Peyer's patch (tissue), 4 donors: ENCODE measurements at regions not wholly inside any gene's neighbourhood (a gene's known extent, or its start where the extent isn't known, plus 50 kb on each side); places are given as distances from the start of the nearest gene placed in this dataset.
"Not testable (repeated sequence)": the region's sequence is repeated elsewhere in the genome, so short reads cannot be mapped to it uniquely, and the experiment has no call there.

ENCODE experiments used
- DNase-seq, 3 donors: peaks; one replicate each; pipeline ENCODE4 v3.0.0-alpha.2; 2017 to 2019
- H3K27ac ChIP-seq, 4 donors: fragments of 200-600 bp; sonication (generic); one replicate each; pipeline ENCODE4 v1.5.1; 2016 to 2019
- H3K27me3 ChIP-seq, 2 donors: fragments of 200-600 bp; sonication (generic); one replicate each; pipeline ENCODE4 v1.5.1; 2019
- H3K36me3 ChIP-seq, 3 donors: fragments of 200-600 bp; sonication (generic); one replicate each; pipeline ENCODE4 v1.5.1; 2016 to 2019
- H3K4me1 ChIP-seq, 4 donors: fragments of 200-600 bp; sonication (generic); one replicate each; pipeline ENCODE4 v1.5.1; 2016 to 2019
- H3K4me3 ChIP-seq, 4 donors: fragments of 200-600 bp; sonication (generic); 1 replicate in 3 of 4; 2 replicates in 1 of 4; pipeline ENCODE4 v1.5.1; 2016 to 2019; ENCODE audit warnings: mild to moderate bottlenecking in 1 of 4
- H3K9me3 ChIP-seq, 4 donors: fragments of 200-600 bp; sonication (generic); one replicate each; pipeline ENCODE4 v1.5.1; 2016 to 2019; ENCODE audit warnings: mild to moderate bottlenecking in 1 of 4
- CTCF ChIP-seq, 6 experiments: fragments of 450-650 bp in 4 of 6; fragments of 200-600 bp in 2 of 6; sonication (generic) in 1 of 6; IDR thresholded peaks; one replicate each; pipeline ENCODE4 v1.5.1; 2017 to 2019; ENCODE audit warnings: antibody characterized with exemption in 6 of 6, mild to moderate bottlenecking in 3 of 6, moderate library complexity in 1 of 6
- POLR2A ChIP-seq, 2 donors: fragments of 450-650 bp; IDR thresholded peaks; one replicate each; pipeline ENCODE4 v1.5.1; 2017; ENCODE audit warnings: antibody characterized with exemption in 2 of 2, mild to moderate bottlenecking in 2 of 2, moderate library complexity in 2 of 2

- TF ChIP-seq CTCF (IDR thresholded peaks at IDR 0.05) = no peak
- no peak for TF ChIP-seq POLR2A (IDR thresholded peaks at IDR 0.05)
- DNase-seq = no peak
- Histone ChIP-seq H3K27ac (no peak overlapping the region), H3K4me1 (no peaks in the 10 kb centered on the region), H3K9me3 (no peaks in the 10 kb centered on the region), H3K36me3 (no peaks in the 10 kb centered on the region), H3K27me3 (no peaks in the 10 kb centered on the region), H3K4me3 (no peak overlapping the region)
Observed at GRCh38 chr6:15741405-15741804, 78.6 kb upstream of the DTNBP1 start.

GRCh38 chr6:15739867-15740266, 77.0 kb upstream of the DTNBP1 start:
- no peak overlapping the region for H3K4me3 ChIP-seq
- no peak for TF ChIP-seq POLR2A (IDR thresholded peaks at IDR 0.05)
- no peak for TF ChIP-seq CTCF (IDR thresholded peaks at IDR 0.05)
- no peak overlapping the region for H3K27ac ChIP-seq
- H3K27me3 ChIP-seq = no peaks in the 10 kb centered on the region
- H3K9me3 ChIP-seq = no peaks in the 10 kb centered on the region
- no peak for DNase-seq
- H3K36me3 ChIP-seq = no peaks in the 10 kb centered on the region
- H3K4me1 ChIP-seq = peaks cover 0 to 2% (median 0%) of the 10 kb centered on the region in 4 donors

GRCh38 chr6:15739353-15739752, 76.5 kb upstream of the DTNBP1 start:
- H3K4me1 ChIP-seq = peaks cover 0 to 2% (median 0%) of the 10 kb centered on the region in 4 donors
- TF ChIP-seq CTCF (IDR thresholded peaks at IDR 0.05) = no peak
- no peak for TF ChIP-seq POLR2A (IDR thresholded peaks at IDR 0.05)
- no peak for DNase-seq

DNA sequence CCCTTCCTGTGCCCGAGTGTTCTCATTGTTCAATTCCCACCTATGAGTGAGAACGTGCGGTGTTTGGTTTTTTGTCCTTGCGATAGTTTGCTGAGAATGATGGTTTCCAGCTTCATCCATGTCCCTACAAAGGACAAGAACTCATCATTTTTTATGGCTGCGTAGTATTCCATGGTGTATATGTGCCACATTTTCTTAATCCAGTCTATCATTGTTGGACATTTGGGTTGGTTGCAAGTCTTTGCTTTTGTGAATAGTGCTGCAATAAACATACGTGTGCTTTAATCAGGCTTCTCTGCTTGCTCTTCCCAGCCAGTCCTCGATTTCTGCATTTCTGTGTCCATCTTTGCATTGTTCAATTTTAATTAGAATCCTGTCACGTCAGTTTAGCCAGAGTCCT, 75.4 kb upstream of the DTNBP1 start:
- H3K36me3 ChIP-seq, H3K4me3 ChIP-seq, H3K27ac ChIP-seq: not testable (repeated sequence)

More at GRCh38 chr6:15739353-15739752, 76.5 kb upstream of the DTNBP1 start:
- H3K27ac ChIP-seq = no peak overlapping the region
- no peaks in the 10 kb centered on the region for H3K36me3 ChIP-seq
- H3K9me3 ChIP-seq = no peaks in the 10 kb centered on the region
- H3K4me3 ChIP-seq = no peak overlapping the region
- no peaks in the 10 kb centered on the region for H3K27me3 ChIP-seq

GRCh38 chr6:15736297-15736696, 73.5 kb upstream of the DTNBP1 start:
- no peaks in the 10 kb centered on the region for H3K27me3 ChIP-seq
- no peaks in the 10 kb centered on the region for H3K36me3 ChIP-seq
- no peak overlapping the region for H3K4me3 ChIP-seq
- no peak overlapping the region for H3K27ac ChIP-seq
- H3K9me3 ChIP-seq = no peaks in the 10 kb centered on the region
- peaks cover 0 to 2% (median 0%) of the 10 kb centered on the region in 4 donors for H3K4me1 ChIP-seq
- no peak for TF ChIP-seq CTCF (IDR thresholded peaks at IDR 0.05)
- TF ChIP-seq POLR2A (IDR thresholded peaks at IDR 0.05) = no peak
- DNase-seq = no peak

More for the DNA sequence above, 75.4 kb upstream of the DTNBP1 start:
- not testable (repeated sequence) for H3K27me3 ChIP-seq, H3K9me3 ChIP-seq, DNase-seq, H3K4me1 ChIP-seq

DNA sequence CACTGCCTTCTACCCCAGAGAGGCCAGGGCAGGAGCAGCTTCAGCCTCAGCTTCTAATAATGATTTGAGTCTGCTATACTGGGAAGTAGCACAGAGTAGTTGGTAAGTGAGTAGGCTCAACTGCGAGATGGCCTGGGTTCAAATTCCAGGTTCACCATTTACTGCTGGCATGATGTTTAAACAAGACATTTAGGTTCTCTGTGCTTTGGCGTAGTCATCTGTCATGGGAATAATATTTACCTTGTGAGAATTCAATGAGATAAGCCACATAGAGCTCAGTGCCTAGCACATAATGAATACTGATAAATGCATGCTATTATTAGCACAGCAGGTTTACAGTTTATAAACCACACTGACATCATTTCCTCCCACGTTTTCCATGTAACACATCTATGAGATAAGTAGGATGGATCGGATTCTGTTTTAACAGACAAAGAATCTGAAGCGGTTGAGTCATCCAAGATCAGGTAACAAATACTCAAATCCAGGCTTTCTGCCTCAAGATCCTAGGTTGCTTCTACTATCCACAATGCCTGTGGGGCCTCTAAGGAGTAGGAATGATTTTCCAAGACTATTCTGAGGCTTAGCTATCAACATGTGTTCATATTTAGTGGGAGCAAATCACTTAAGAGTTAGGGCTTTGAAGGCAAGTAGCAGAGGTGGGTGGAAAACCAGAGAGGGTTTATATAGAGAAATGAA, 72.9 kb upstream of the DTNBP1 start:
- Histone ChIP-seq H3K27me3 (no peaks in the 10 kb centered on the region), H3K27ac (no peak overlapping the region), H3K36me3 (no peaks in the 10 kb centered on the region), H3K9me3 (no peaks in the 10 kb centered on the region), H3K4me3 (no peak overlapping the region), H3K4me1 (peaks cover 0 to 2% (median 0%) of the 10 kb centered on the region in 4 donors)
- TF ChIP-seq CTCF (IDR thresholded peaks at IDR 0.05) = no peak
- TF ChIP-seq POLR2A (IDR thresholded peaks at IDR 0.05) = no peak
- DNase-seq = peak in 1 of 3 donors; percentile 52
